DOHH2 (cell line): ENCODE measurements at regions not wholly inside any gene's neighbourhood (a gene's known extent, or its start where the extent isn't known, plus 50 kb on each side); places are given as distances from the start of the nearest gene placed in this dataset.

Source experiments
- H3F3A ChIP-seq: fragments of 200-600 bp; sonication (generic), shearing (Covaris generic); 2 replicates; pipeline ENCODE4 v1.6.0; 2016; ENCODE audit warnings: antibody characterized with exemption, mild to moderate bottlenecking; ENCODE audit not compliant: control insufficient read depth, insufficient read depth
- H3K27ac ChIP-seq: fragments of 200-600 bp; sonication (generic); 2 replicates; pipeline ENCODE4 v1.5.1; 2014; ENCODE audit warnings: low read depth, mild to moderate bottlenecking, low read length, moderate library complexity
- H3K27me3 ChIP-seq: fragments of 200-600 bp; sonication (generic); 2 replicates; pipeline ENCODE4 v1.6.1; 2014; ENCODE audit warnings: mild to moderate bottlenecking, low read length, mixed read lengths; ENCODE audit not compliant: control insufficient read depth
- H3K36me3 ChIP-seq: fragments of 200-600 bp; sonication (generic); 2 replicates; pipeline ENCODE4 v1.6.1; 2014; ENCODE audit warnings: mild to moderate bottlenecking, low read length, moderate library complexity, mixed read lengths; ENCODE audit not compliant: control insufficient read depth
- H3K4me1 ChIP-seq: fragments of 200-600 bp; sonication (generic); 2 replicates; pipeline ENCODE4 v1.6.1; 2014; ENCODE audit warnings: mild to moderate bottlenecking, low read length, mixed read lengths; ENCODE audit not compliant: control insufficient read depth
- H3K4me2 ChIP-seq: fragments of 200-600 bp; sonication (generic); 2 replicates; pipeline ENCODE4 v1.6.0; 2014; ENCODE audit warnings: mild to moderate bottlenecking, low read length, moderate library complexity
- H3K4me3 ChIP-seq: fragments of 200-600 bp; sonication (generic); 2 replicates; pipeline ENCODE4 v1.5.1; 2014; ENCODE audit warnings: mild to moderate bottlenecking, low read length, mixed read lengths
- H3K79me2 ChIP-seq: fragments of 200-600 bp; sonication (generic); 2 replicates; pipeline ENCODE4 v1.6.1; 2014; ENCODE audit warnings: mild to moderate bottlenecking, low read length, mixed read lengths; ENCODE audit not compliant: control insufficient read depth
- H3K9me2 ChIP-seq: fragments of 200-600 bp; sonication (generic); replicated peaks from 2 replicates; pipeline ENCODE4 v1.6.1; 2014; ENCODE audit warnings: mild to moderate bottlenecking, low read length, mixed read lengths; ENCODE audit not compliant: control insufficient read depth
- H3K9me3 ChIP-seq: fragments of 200-600 bp; sonication (generic); 2 replicates; pipeline ENCODE4 v1.6.1; 2014; ENCODE audit warnings: antibody characterized with exemption, low read length, mixed read lengths; ENCODE audit not compliant: control insufficient read depth, insufficient read depth
- H4K20me1 ChIP-seq: fragments of 200-600 bp; sonication (generic); 2 replicates; pipeline ENCODE4 v1.6.0; 2014; ENCODE audit warnings: low read depth, mild to moderate bottlenecking, antibody characterized with exemption, low read length, moderate library complexity; ENCODE audit not compliant: control insufficient read depth, insufficient read depth
- CTCF ChIP-seq: fragments of 200-600 bp; sonication (generic); IDR thresholded peaks from one replicate; pipeline ENCODE4 v1.5.1; 2014; ENCODE audit warnings: antibody characterized with exemption, mild to moderate bottlenecking, low read depth, low read length; ENCODE audit not compliant: poor library complexity, severe bottlenecking
- EZH2phosphoT487 ChIP-seq: fragments of 200-600 bp; sonication (generic); IDR thresholded peaks from 2 replicates; pipeline ENCODE4 v1.6.1; 2017; ENCODE audit warnings: borderline replicate concordance, mild to moderate bottlenecking, antibody characterized with exemption, low read length, moderate library complexity, mixed read lengths

- no peaks in the 10 kb centered on the region for H3K79me2 ChIP-seq
- H3K9me2 ChIP-seq, result no peaks in the 10 kb centered on the region; the same call in 1 of the 2 replicates
- no peaks in the 10 kb centered on the region for H3K4me1 ChIP-seq
- H3K4me2 ChIP-seq, result no peak overlapping the region
- H3K4me3 ChIP-seq, result no peak overlapping the region
- no peaks in the 10 kb centered on the region for H3K36me3 ChIP-seq
- no peaks in the 10 kb centered on the region for H4K20me1 ChIP-seq
- no peaks in the 10 kb centered on the region for H3F3A ChIP-seq
- H3K27me3 ChIP-seq, result no peaks in the 10 kb centered on the region
- H3K27ac ChIP-seq, result no peak overlapping the region
- no peaks in the 10 kb centered on the region for H3K9me3 ChIP-seq
- TF ChIP-seq EZH2phosphoT487 (no peak), CTCF (no peak)
These were observed 203.8 kb downstream of the ETAA1 start for GRCh38 chr2:67600946-67601345.

- H3K9me3 ChIP-seq, result no peaks in the 10 kb centered on the region
- no peaks in the 10 kb centered on the region for H3K4me1 ChIP-seq
- H3K4me3 ChIP-seq, result no peak overlapping the region
- no peak overlapping the region for H3K27ac ChIP-seq
- no peaks in the 10 kb centered on the region for H4K20me1 ChIP-seq
- no peaks in the 10 kb centered on the region for H3F3A ChIP-seq
- no peaks in the 10 kb centered on the region for H3K79me2 ChIP-seq
- H3K9me2 ChIP-seq, result no peaks in the 10 kb centered on the region; the same call in 1 of the 2 replicates
- H3K4me2 ChIP-seq, result no peak overlapping the region
- peaks cover 3% of the 10 kb centered on the region; the same call in 1 of the 2 replicates for H3K27me3 ChIP-seq
- no peaks in the 10 kb centered on the region for H3K36me3 ChIP-seq
- TF ChIP-seq CTCF (no peak), EZH2phosphoT487 (no peak)
These were observed 207.2 kb downstream of the ETAA1 start for GRCh38 chr2:67604360-67604759.

GRCh38 chr2:67612576-67613042 lies 215.5 kb downstream of the ETAA1 start:
- Histone ChIP-seq H3F3A (no peaks in the 10 kb centered on the region), H3K4me3 (no peak overlapping the region), H3K9me3 (no peaks in the 10 kb centered on the region), H3K27me3 (no peaks in the 10 kb centered on the region), H3K79me2 (no peaks in the 10 kb centered on the region), H3K4me2 (no peak overlapping the region), H3K36me3 (no peaks in the 10 kb centered on the region), H3K27ac (no peak overlapping the region), H3K9me2 (no peaks in the 10 kb centered on the region), H4K20me1 (no peaks in the 10 kb centered on the region), H3K4me1 (peaks cover 14% of the 10 kb centered on the region)
- TF ChIP-seq CTCF, result no peak
- no peak for TF ChIP-seq EZH2phosphoT487

- H3K4me1 ChIP-seq, result peaks cover 14% of the 10 kb centered on the region
- no peaks in the 10 kb centered on the region for H3K36me3 ChIP-seq
- no peaks in the 10 kb centered on the region for H3F3A ChIP-seq
- no peaks in the 10 kb centered on the region for H3K9me2 ChIP-seq
- no peaks in the 10 kb centered on the region for H4K20me1 ChIP-seq
- no peaks in the 10 kb centered on the region for H3K79me2 ChIP-seq
- TF ChIP-seq EZH2phosphoT487, result no peak
- no peak for TF ChIP-seq CTCF
- no peak overlapping the region for H3K4me3 ChIP-seq
- no peaks in the 10 kb centered on the region for H3K9me3 ChIP-seq
- no peak overlapping the region for H3K27ac ChIP-seq
- H3K27me3 ChIP-seq, result no peaks in the 10 kb centered on the region
- no peak overlapping the region for H3K4me2 ChIP-seq
These were observed 216.1 kb downstream of the ETAA1 start for GRCh38 chr2:67613227-67613626.
